CD14-positive monocyte (primary cell): ENCODE measurements at regions not wholly inside any gene's neighbourhood (a gene's known extent, or its start where the extent isn't known, plus 50 kb on each side); places are given as distances from the start of the nearest gene placed in this dataset.

Source experiments
- DNase-seq, 3 donors: peaks; one replicate each; pipeline ENCODE4 v3.0.0-alpha.2; 2011 to 2022
- H2AFZ ChIP-seq: 2 replicates; pipeline ENCODE4 v1.6.0; 2012; ENCODE audit warnings: mild to moderate bottlenecking, low read depth, low read length, inconsistent platforms; ENCODE audit not compliant: insufficient read depth, poor library complexity, severe bottlenecking
- H3K27ac ChIP-seq, 2 donors: 1 replicate in 1 of 2; 2 replicates in 1 of 2; pipeline ENCODE4 v1.5.1; 2012 to 2013; ENCODE audit warnings: low read length in 2 of 2, control low read depth in 1 of 2, inconsistent platforms in 1 of 2, low read depth in 1 of 2, mild to moderate bottlenecking in 1 of 2
- H3K27me3 ChIP-seq, 2 donors: one replicate each; pipeline versions ENCODE4 v1.6.0 to v1.6.1; 2011 to 2013; ENCODE audit warnings: low read length in 2 of 2; ENCODE audit not compliant: control insufficient read depth in 2 of 2, insufficient read depth in 2 of 2
- H3K36me3 ChIP-seq, 2 donors: replicated peaks in 1 of 2; 1 replicate in 1 of 2; 2 replicates in 1 of 2; pipeline versions ENCODE4 v1.5.1 to v1.6.1; 2012 to 2013; ENCODE audit warnings: low read length in 2 of 2, control low read depth in 1 of 2, inconsistent platforms in 1 of 2, mild to moderate bottlenecking in 1 of 2; ENCODE audit not compliant: insufficient read depth in 2 of 2, control insufficient read depth in 1 of 2
- H3K4me1 ChIP-seq, 2 donors: 1 replicate in 1 of 2; 2 replicates in 1 of 2; pipeline versions ENCODE4 v1.5.1 to v1.6.1; 2012 to 2013; ENCODE audit warnings: low read length in 2 of 2, control low read depth in 1 of 2, inconsistent platforms in 1 of 2, mild to moderate bottlenecking in 1 of 2, moderate library complexity in 1 of 2; ENCODE audit not compliant: insufficient read depth in 2 of 2, control insufficient read depth in 1 of 2
- H3K4me2 ChIP-seq: replicated peaks from 2 replicates; pipeline ENCODE3; 2012; ENCODE audit warnings: low read length, moderate library complexity, mild to moderate bottlenecking; ENCODE audit not compliant: poor library complexity, severe bottlenecking; ENCODE audit errors: extremely low read depth
- H3K4me3 ChIP-seq, 3 experiments: fragments of 200-600 bp in 1 of 3; sonication (generic) in 1 of 3; replicated peaks in 1 of 3; 1 replicate in 2 of 3; 2 replicates in 1 of 3; pipeline ENCODE4 v1.5.1; 2011 to 2013; ENCODE audit warnings: low read length in 3 of 3, mild to moderate bottlenecking in 3 of 3, control low read depth in 2 of 3, low read depth in 2 of 3, inconsistent platforms in 1 of 3, moderate library complexity in 1 of 3
- H3K79me2 ChIP-seq: 2 replicates; pipeline ENCODE4 v1.6.0; 2012; ENCODE audit warnings: mild to moderate bottlenecking, control low read depth, inconsistent platforms, low read length, moderate library complexity; ENCODE audit not compliant: insufficient read depth
- H3K9ac ChIP-seq: 2 replicates; pipeline ENCODE4 v1.6.0; 2017; ENCODE audit warnings: low read length, mild to moderate bottlenecking; ENCODE audit not compliant: insufficient read depth, poor library complexity, severe bottlenecking
- H3K9me3 ChIP-seq, 2 donors: replicated peaks in 1 of 2; 1 replicate in 1 of 2; 2 replicates in 1 of 2; pipeline versions ENCODE4 v1.5.1 to v1.6.1; 2012 to 2013; ENCODE audit warnings: low read length in 2 of 2, control low read depth in 1 of 2; ENCODE audit not compliant: control insufficient read depth in 1 of 2, insufficient read depth in 1 of 2
- H4K20me1 ChIP-seq: 2 replicates; pipeline ENCODE4 v1.6.0; 2012; ENCODE audit warnings: mild to moderate bottlenecking, low read length, control low read depth, moderate library complexity; ENCODE audit not compliant: insufficient read depth
- H3K27ac Mint-ChIP-seq, 7 donors: one replicate each; pipeline ENCODE4 v1.8.0; 2020; ENCODE audit warnings: mild to moderate bottlenecking in 7 of 7, mixed read lengths in 7 of 7, moderate library complexity in 6 of 7, inconsistent platforms in 2 of 7
- H3K27me3 Mint-ChIP-seq, 3 donors: one replicate each; pipeline ENCODE4 v1.8.0; 2021 to 2022; ENCODE audit warnings: low read depth in 3 of 3, mild to moderate bottlenecking in 3 of 3, mixed read lengths in 3 of 3, moderate library complexity in 3 of 3, inconsistent platforms in 1 of 3
- H3K36me3 Mint-ChIP-seq, 2 donors: one replicate each; pipeline ENCODE4 v1.8.0; 2020; ENCODE audit warnings: mixed read lengths in 2 of 2, inconsistent platforms in 1 of 2, mild to moderate bottlenecking in 1 of 2
- H3K4me1 Mint-ChIP-seq: one replicate; pipeline ENCODE4 v1.8.0; 2020; ENCODE audit warnings: mild to moderate bottlenecking, mixed read lengths
- H3K4me3 Mint-ChIP-seq, 2 donors: one replicate each; pipeline ENCODE4 v1.8.0; 2020; ENCODE audit warnings: mild to moderate bottlenecking in 2 of 2, mixed read lengths in 2 of 2, moderate library complexity in 1 of 2
- H3K9me3 Mint-ChIP-seq, 7 donors: one replicate each; pipeline ENCODE4 v1.8.0; 2020 to 2022; ENCODE audit warnings: mixed read lengths in 7 of 7, mild to moderate bottlenecking in 6 of 7, moderate library complexity in 6 of 7, inconsistent platforms in 2 of 7
- CTCF ChIP-seq: fragments of 200-600 bp; IDR thresholded peaks from one replicate; pipeline ENCODE4 v1.8.0; 2022; ENCODE audit warnings: antibody characterized with exemption, mild to moderate bottlenecking
- WGBS: methylation state at CpG from one replicate; pipeline ENCODE4 v1.1.5; 2013; ENCODE audit warnings: missing lambda C conversion rate; ENCODE audit not compliant: insufficient coverage; 5-methylcytosine and 5-hydroxymethylcytosine counted together
- intact Hi-C, 2 donors: fragments of 100-400 bp; cut with micrococcal nuclease; formaldehyde crosslinking; loops; one replicate each; pipeline versions ENCODE4 v1.15.0 to v1.15.1; 2023

GRCh38 chr22:27435844-27436576, 365.5 kb downstream of the MN1 start:
- Histone ChIP-seq H3K4me1 (peaks cover 0 to 6% of the 10 kb centered on the region in 2 donors), H3K79me2 (no peaks in the 10 kb centered on the region), H3K36me3 (no peaks in the 10 kb centered on the region), H3K4me2 (no peak overlapping the region), H3K9me3 (peaks cover 0 to 8% of the 10 kb centered on the region in 2 donors), H3K9ac (no peak overlapping the region), H2AFZ (no peak overlapping the region), H3K27me3 (no peaks in the 10 kb centered on the region), H4K20me1 (no peaks in the 10 kb centered on the region), H3K27ac (no peak overlapping the region), H3K4me3 (no peak overlapping the region)
- Mint-ChIP-seq H3K27me3 (peaks cover 1 to 18% (median 8%) of the 10 kb centered on the region in 3 donors), H3K27ac (no peak overlapping the region), H3K4me3 (no peak overlapping the region), H3K9me3 (peaks cover 0 to 10% (median 5%) of the 10 kb centered on the region in 7 donors), H3K36me3 (no peaks in the 10 kb centered on the region), H3K4me1 (peaks cover 10% of the 10 kb centered on the region)
- WGBS, result 70% methylated on average over 15 of the region's 19 CpGs
- intact Hi-C loops, result no loop called here
- TF ChIP-seq CTCF, result no peak
- no peak for DNase-seq

GRCh38 chr22:27436591-27436990, 365.0 kb downstream of the MN1 start:
- no peak overlapping the region for H3K9ac ChIP-seq
- no peaks in the 10 kb centered on the region for H3K36me3 Mint-ChIP-seq
- no peak overlapping the region for H2AFZ ChIP-seq
- no peak for TF ChIP-seq CTCF
- H3K9me3 Mint-ChIP-seq, result peaks cover 0 to 8% (median 5%) of the 10 kb centered on the region in 7 donors
- peaks cover 10% of the 10 kb centered on the region for H3K4me1 Mint-ChIP-seq
- no peaks in the 10 kb centered on the region for H3K27me3 ChIP-seq
- no peaks in the 10 kb centered on the region for H3K36me3 ChIP-seq
- 89% methylated on average over 5 of the region's 7 CpGs for WGBS
- no peaks in the 10 kb centered on the region for H3K79me2 ChIP-seq
- H3K27me3 Mint-ChIP-seq, result peaks cover 1 to 18% (median 8%) of the 10 kb centered on the region in 3 donors
- H3K27ac Mint-ChIP-seq, result no peak overlapping the region
- H3K4me3 ChIP-seq, result no peak overlapping the region
- H3K4me1 ChIP-seq, result peaks cover 0 to 6% of the 10 kb centered on the region in 2 donors
- H3K27ac ChIP-seq, result no peak overlapping the region
- H3K4me3 Mint-ChIP-seq, result no peak overlapping the region
- peaks cover 0 to 6% of the 10 kb centered on the region in 2 donors for H3K9me3 ChIP-seq
- H3K4me2 ChIP-seq, result no peak overlapping the region
- DNase-seq, result no peak
- intact Hi-C loops, result no loop called here
- no peaks in the 10 kb centered on the region for H4K20me1 ChIP-seq
